SK-N-MC (cell line): ENCODE measurements at regions not wholly inside any gene's neighbourhood (a gene's known extent, or its start where the extent isn't known, plus 50 kb on each side); places are given as distances from the start of the nearest gene placed in this dataset.
"Not testable (repeated sequence)": the region's sequence is repeated elsewhere in the genome, so short reads cannot be mapped to it uniquely, and the experiment has no call there.

Experiments
- EZH2 ChIP-seq: fragments of 200-600 bp; sonication (generic); IDR thresholded peaks from one replicate; pipeline ENCODE4 v1.6.1; 2017; ENCODE audit warnings: antibody characterized with exemption
- FOXP2 ChIP-seq: optimal IDR thresholded peaks from 2 replicates; pipeline ENCODE3; 2011; ENCODE audit warnings: mild to moderate bottlenecking, moderate library complexity; ENCODE audit not compliant: insufficient read depth; ENCODE audit errors: extremely low read length, control extremely low read depth
- POLR2AphosphoS5 ChIP-seq: IDR thresholded peaks from 2 replicates; pipeline ENCODE4 v1.6.1; 2012; ENCODE audit warnings: mild to moderate bottlenecking, low read depth, low read length, borderline replicate concordance

- TF ChIP-seq EZH2, POLR2AphosphoS5, FOXP2: not testable (repeated sequence)
Measured at GRCh38 chr10:46665536-46665935, 86.6 kb downstream of the SYT15 start.
